ENCODE measurements at regions not wholly inside any gene's neighbourhood (a gene's known extent, or its start where the extent isn't known, plus 50 kb on each side); places are given as distances from the start of the nearest gene placed in this dataset.

DNA sequence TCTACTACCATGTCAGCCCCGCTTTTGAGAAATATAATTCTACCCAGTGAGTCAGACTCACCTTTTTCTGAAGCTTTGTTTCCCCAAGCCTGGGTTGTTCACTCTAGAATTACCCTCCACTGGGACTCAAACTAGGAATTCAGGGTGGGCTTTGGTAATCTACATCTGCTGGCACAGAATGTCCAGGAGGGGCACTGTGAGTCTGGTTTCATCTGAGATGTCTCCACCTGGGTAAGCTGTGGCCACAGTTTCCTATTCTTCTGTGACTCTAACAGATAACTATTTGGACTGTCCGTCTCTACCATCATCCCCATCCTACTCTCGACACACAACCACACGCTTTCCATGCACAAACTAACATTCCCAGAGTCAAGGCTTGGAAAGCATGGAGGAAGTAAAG is 457.2 kb downstream of the STK39 start:
- H3K9me3 Mint-ChIP-seq (ENCODE audit: unreplicated experiment): no peaks in the 10 kb centered on the region
- no peaks in the 10 kb centered on the region for H3K4me1 Mint-ChIP-seq (ENCODE audit: unreplicated experiment)
- TF ChIP-seq, protein P1, sequence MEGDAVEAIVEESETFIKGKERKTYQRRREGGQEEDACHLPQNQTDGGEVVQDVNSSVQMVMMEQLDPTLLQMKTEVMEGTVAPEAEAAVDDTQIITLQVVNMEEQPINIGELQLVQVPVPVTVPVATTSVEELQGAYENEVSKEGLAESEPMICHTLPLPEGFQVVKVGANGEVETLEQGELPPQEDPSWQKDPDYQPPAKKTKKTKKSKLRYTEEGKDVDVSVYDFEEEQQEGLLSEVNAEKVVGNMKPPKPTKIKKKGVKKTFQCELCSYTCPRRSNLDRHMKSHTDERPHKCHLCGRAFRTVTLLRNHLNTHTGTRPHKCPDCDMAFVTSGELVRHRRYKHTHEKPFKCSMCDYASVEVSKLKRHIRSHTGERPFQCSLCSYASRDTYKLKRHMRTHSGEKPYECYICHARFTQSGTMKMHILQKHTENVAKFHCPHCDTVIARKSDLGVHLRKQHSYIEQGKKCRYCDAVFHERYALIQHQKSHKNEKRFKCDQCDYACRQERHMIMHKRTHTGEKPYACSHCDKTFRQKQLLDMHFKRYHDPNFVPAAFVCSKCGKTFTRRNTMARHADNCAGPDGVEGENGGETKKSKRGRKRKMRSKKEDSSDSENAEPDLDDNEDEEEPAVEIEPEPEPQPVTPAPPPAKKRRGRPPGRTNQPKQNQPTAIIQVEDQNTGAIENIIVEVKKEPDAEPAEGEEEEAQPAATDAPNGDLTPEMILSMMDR (IDR thresholded peaks at IDR 0.05; ENCODE audit: unreplicated experiment): no peak
- no peak overlapping the region for H3K27ac Mint-ChIP-seq (ENCODE audit: unreplicated experiment)
- H3K36me3 Mint-ChIP-seq (ENCODE audit: low read depth, unreplicated experiment): no peaks in the 10 kb centered on the region
- no peak overlapping the region for H3K4me3 Mint-ChIP-seq (ENCODE audit: unreplicated experiment)
- H3K27me3 Mint-ChIP-seq (ENCODE audit: unreplicated experiment): no peaks in the 10 kb centered on the region
- DNase-seq (ENCODE audit: low spot score): no peak

DNA sequence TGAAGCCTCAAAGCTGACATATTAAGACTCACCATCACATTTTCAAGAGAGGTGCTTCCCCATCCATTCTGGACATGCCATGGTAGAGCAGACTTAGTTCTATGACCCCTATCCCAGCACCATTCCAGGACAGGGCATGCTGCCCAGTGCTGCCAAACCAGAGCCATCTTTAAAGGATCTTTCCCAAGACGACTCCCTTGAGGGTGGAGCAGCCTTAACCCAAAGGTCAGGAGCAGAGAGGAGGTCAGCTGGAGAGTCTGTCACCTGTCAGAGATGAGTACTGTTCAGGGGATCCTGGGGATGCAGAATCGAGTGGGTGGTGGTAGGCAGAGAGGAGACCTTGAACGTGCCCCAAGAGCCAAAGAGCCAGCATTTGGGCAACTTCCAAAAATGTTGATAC is 459.8 kb downstream of the STK39 start:
- H3K27ac Mint-ChIP-seq (ENCODE audit: unreplicated experiment): no peak overlapping the region
- H3K4me1 Mint-ChIP-seq (ENCODE audit: unreplicated experiment): peaks cover 6% of the 10 kb centered on the region
- no peaks in the 10 kb centered on the region for H3K27me3 Mint-ChIP-seq (ENCODE audit: unreplicated experiment)
- no peak for DNase-seq (ENCODE audit: low spot score)
- H3K4me3 Mint-ChIP-seq (ENCODE audit: unreplicated experiment): no peak overlapping the region
- H3K36me3 Mint-ChIP-seq (ENCODE audit: low read depth, unreplicated experiment): no peaks in the 10 kb centered on the region
- H3K9me3 Mint-ChIP-seq (ENCODE audit: unreplicated experiment): no peaks in the 10 kb centered on the region
- TF ChIP-seq, protein P1 (IDR thresholded peaks at IDR 0.05; ENCODE audit: unreplicated experiment): no peak

DNA sequence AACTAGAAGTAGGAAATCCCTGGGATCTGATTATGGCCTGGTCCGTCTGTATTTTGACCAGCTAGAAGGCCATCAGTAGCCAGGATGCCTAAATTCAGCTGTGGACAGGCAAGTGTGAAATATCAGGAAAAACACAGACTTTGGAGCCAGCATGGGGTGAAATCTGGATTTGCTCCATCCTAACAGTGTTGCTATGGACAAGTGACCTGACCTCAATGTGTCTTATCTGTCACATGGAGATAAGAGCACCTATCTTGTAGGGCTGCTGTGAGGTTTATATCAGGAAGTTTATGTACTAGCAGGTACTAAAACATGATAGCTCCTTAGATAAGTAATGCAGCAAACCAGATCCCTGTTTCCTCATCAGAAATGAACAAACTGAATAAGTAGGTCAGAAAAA is 460.4 kb downstream of the STK39 start:
- no peaks in the 10 kb centered on the region for H3K9me3 Mint-ChIP-seq (ENCODE audit: unreplicated experiment)
- H3K27me3 Mint-ChIP-seq (ENCODE audit: unreplicated experiment): no peaks in the 10 kb centered on the region
- no peak for DNase-seq (ENCODE audit: low spot score)
- no peaks in the 10 kb centered on the region for H3K36me3 Mint-ChIP-seq (ENCODE audit: low read depth, unreplicated experiment)
- H3K4me1 Mint-ChIP-seq (ENCODE audit: unreplicated experiment): peaks cover 6% of the 10 kb centered on the region
- no peak overlapping the region for H3K27ac Mint-ChIP-seq (ENCODE audit: unreplicated experiment)
- H3K4me3 Mint-ChIP-seq (ENCODE audit: unreplicated experiment): no peak overlapping the region
- TF ChIP-seq, protein P1 (IDR thresholded peaks at IDR 0.05; ENCODE audit: unreplicated experiment): no peak

DNA sequence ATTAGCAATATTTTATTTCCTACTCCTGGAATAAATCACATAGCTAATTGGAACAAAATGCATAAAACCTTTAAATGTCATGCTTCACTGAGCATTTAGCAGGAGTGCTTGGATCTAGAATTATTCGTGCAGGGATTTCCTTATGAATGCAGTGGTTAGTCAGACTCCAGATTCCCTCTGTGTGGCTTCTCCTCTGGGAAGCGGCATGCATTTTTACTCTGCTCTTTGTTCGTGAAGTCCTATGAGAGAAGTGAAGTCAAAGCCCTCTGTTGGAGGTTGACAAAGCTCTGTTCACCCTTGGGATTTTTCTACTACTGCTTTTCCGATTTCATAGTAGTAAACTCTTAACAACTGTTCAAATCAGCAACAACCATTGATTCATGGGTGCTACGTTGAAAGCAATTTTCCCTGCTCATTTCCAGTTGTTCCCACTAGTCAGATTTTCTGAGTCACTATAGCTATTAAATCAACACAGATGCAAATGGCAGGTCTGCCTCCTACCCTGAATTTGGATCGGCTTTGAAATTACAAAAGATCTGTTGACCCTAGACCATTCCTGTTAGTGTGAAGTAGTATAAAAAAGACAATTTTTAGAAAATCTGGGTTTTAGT is 461.7 kb downstream of the STK39 start:
- DNase-seq (ENCODE audit: low spot score): no peak
- no peaks in the 10 kb centered on the region for H3K9me3 Mint-ChIP-seq (ENCODE audit: unreplicated experiment)
- no peaks in the 10 kb centered on the region for H3K36me3 Mint-ChIP-seq (ENCODE audit: low read depth, unreplicated experiment)
- TF ChIP-seq, protein P1 (IDR thresholded peaks at IDR 0.05; ENCODE audit: unreplicated experiment): no peak
- peaks cover 6% of the 10 kb centered on the region for H3K4me1 Mint-ChIP-seq (ENCODE audit: unreplicated experiment)
- H3K4me3 Mint-ChIP-seq (ENCODE audit: unreplicated experiment): no peak overlapping the region
- H3K27me3 Mint-ChIP-seq (ENCODE audit: unreplicated experiment): no peaks in the 10 kb centered on the region
- no peak overlapping the region for H3K27ac Mint-ChIP-seq (ENCODE audit: unreplicated experiment)

DNA sequence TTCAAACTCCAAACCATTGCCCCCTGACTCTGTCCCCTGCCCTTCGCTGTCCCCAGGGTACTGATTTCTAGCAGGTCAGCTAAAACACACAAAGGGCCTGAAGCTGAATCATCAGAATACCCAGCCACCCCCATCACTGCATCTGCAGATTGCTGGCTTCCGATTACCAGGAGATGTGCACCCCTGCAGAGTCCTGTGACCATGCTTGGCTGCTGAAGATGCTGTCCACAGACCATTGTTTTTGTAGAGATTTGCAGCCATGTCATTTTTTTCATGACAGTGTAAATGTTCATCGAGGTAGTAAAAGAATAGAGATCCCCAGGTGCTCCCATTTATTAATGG is 463.3 kb downstream of the STK39 start:
- Mint-ChIP-seq H3K9me3 (ENCODE audit: unreplicated experiment) (no peaks in the 10 kb centered on the region), H3K4me1 (ENCODE audit: unreplicated experiment) (peaks cover 6% of the 10 kb centered on the region), H3K36me3 (ENCODE audit: low read depth, unreplicated experiment) (no peaks in the 10 kb centered on the region), H3K4me3 (ENCODE audit: unreplicated experiment) (no peak overlapping the region), H3K27ac (ENCODE audit: unreplicated experiment) (no peak overlapping the region), H3K27me3 (ENCODE audit: unreplicated experiment) (no peaks in the 10 kb centered on the region)
- TF ChIP-seq, protein P1 (IDR thresholded peaks at IDR 0.05; ENCODE audit: unreplicated experiment): no peak
- DNase-seq (ENCODE audit: low spot score): no peak

All from endothelial cell (in vitro differentiated cells).